DMS53 (cell line): ENCODE measurements at regions not wholly inside any gene's neighbourhood (a gene's known extent, or its start where the extent isn't known, plus 50 kb on each side); places are given as distances from the start of the nearest gene placed in this dataset.
A peak's percentile ranks its signal among the peaks of the same experiment; 100 is the strongest.

ENCODE experiments used
- DNase-seq: peaks from one replicate; lab custom pipeline; 2025; lab: John Stamatoyannopoulos, UW

DNA sequence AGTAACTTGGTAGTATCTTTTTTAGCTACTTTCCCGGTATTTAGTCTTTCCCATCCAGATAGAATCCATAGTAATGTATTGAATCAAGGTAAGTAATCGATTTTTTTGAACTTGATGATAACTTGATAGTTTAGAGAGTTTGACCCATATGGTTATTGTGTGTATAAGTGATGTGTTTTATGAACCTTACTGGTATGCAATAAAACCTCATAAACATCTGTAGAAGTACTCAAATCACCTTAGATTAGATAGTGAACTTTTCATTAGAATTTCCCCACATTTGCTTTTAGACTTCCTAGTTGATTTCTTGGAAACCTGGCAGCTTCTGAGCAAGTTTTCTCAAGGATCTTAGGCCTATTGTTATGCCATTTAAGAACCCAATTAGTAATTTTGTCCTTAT, 80.8 kb upstream of the PDE5A start:
- DNase-seq, result no peak

- DNase-seq, result no peak
Measured at GRCh38 chr4:119707336-119707735, 78.7 kb upstream of the PDE5A start.

DNA sequence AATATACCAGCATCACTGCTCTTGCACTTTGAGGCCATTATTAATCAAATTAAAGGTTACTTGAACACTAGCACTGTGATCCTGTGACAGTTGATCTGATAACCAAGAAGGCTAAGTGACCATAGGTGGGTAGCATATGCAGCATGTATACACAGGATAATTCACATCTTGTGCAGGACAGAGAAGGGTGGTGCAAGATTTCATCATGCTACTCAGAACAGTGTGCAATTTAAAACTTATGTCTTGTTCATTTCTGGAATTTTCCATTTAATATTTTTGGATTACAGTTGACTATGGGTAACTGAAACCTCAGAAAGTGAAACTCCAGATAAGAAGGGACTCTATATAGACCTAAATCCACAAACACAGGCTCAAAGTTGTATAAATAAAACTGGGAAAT, 78.2 kb upstream of the PDE5A start:
- DNase-seq, result no peak

DNA sequence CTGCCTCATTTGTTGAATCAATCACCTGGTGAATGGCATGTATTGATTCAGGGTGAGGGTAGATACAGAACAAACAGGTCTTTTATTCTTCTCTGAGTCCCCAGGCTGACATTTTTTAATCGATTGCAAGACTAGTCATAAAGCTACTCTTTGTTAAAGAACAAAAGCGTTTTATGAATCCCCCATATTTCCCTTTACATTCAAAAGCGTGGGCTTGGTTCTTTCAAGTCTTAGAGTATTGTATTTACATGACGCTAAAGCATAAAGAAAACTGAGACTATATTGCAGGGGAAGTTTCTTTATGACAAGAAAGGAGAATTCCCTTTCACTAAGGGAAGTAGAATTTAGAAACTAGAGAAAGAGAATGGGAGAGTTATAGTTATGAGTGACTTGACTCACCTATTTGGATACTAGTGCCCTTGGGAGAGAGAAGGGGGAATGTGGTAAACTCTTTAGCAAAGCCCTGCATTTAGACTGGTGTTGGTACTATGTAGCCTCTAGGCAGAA, 69.3 kb upstream of the PDE5A start:
- DNase-seq, result no peak

- no peak for DNase-seq
Measured at GRCh38 chr4:119696963-119697362, 68.4 kb upstream of the PDE5A start.

DNA sequence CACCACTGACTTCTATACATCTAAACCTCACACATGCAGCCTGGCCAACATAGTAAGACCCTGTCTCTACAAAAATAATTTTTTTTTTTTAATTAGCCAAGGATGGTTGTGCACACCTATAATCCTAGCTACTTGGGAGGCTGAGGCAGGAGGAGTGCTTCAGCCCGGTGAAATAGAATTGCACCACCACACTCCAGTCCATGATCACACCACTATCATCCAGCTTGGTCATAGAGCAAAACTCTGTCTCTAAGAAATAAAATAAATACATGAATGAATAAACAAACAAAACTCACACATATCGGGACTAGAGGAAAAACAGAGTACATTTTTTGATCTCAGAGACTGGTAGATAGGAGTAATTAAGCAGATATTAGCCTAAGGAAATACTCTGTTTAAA, 66.6 kb upstream of the PDE5A start:
- no peak for DNase-seq

- DNase-seq, result no peak
Measured at GRCh38 chr4:119693126-119693525, 64.5 kb upstream of the PDE5A start.

DNA sequence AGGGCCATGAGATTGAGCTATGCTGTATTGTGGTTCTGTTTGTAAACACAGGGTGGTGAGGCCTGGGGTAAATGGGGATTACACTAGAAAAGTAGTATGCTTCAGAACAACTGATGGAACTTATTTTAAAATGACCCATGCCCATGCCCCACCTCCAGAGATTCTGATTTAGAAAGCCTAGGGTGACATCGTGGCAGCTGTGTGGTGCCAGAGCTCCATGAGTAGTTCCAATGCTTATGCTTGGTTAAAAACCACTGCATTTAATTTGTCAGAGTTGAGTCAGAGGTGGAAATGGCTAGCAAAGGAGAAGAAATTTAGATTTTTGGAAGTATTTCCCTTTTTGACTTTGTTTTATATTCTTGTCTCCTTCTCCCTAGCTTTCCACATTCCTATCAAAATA, 63.4 kb upstream of the PDE5A start:
- DNase-seq, result no peak

DNA sequence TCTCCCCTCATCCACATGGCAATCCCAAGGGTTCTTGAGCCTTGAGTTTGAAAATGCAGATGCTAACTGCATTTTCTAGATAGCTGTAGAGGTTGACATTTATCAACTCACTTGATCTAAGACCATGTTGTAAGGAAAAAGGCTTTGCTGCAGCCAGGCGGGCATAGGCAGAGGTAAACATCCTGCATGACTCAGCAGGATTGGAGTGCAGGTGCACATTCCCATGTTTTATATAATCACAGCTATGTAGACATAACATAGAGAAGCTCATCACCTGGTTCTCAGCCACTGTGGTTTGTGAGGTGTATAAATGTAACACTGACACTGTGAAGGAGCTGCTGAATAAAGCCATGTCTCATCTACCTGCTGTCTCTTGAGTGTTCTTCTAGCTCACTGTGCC, 62.3 kb upstream of the PDE5A start:
- peak; percentile 84 for DNase-seq

- DNase-seq, result no peak
Measured at GRCh38 chr4:119688446-119688845, 59.8 kb upstream of the PDE5A start.

- DNase-seq, result no peak
Measured at GRCh38 chr4:119684463-119684862, 55.9 kb upstream of the PDE5A start.

DNA sequence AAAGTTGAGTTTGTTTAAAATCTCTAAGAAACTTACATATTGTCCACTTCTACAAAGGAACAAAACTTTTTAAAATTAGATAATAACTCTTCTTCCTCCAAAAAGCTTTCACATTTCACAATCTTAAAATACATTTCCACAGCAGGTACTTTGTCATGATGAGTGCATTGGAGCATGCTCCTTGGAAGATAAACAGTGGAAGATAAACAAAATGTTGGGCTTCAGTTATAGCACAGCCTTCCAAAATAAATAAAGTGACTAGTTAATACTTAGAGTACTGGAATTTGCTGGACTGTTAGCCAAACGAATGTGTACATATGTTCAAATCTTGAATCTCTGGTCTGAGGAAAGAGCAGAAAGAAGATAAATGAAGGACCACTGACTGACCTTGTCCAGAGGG, 54.9 kb upstream of the PDE5A start:
- no peak for DNase-seq

DNA sequence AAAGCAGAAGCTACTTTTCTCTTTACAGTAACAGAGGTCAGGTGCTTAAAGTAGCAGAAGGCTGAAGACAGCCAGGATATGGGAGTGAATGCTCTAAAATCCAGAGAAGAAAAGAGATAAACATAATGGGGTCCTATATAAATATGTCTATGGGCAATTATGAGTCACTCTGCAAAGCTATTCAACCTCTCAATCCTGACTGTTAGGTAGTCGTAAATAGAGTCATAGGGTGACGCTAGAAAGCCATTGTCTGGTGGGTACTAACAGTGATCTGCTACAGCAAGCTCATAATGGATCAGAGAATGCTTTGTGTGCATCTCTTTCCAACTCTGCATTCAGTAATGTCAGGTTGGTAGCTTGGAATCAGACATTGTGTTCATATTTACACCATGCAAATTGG, 53.5 kb upstream of the PDE5A start:
- peak; percentile 65 for DNase-seq

DNA sequence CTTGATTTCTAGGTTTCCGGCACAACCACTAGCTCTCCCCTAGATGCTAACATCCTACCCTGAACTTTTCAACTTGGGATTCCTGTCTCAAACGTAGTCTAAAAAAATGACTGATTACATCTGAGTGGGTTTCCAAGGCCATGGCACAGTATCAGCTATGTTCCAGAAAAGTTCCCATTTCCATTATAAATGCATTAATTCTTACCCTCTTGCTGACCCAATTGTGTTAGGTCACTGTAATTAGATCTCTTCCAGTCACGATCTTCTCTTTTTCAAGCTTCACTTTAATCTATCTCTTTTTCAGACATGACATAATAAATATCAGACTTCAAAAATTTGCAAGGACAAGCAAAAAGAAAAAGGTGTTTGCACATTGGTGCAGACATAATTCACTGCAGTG, 50.6 kb upstream of the PDE5A start:
- DNase-seq, result no peak

DNA sequence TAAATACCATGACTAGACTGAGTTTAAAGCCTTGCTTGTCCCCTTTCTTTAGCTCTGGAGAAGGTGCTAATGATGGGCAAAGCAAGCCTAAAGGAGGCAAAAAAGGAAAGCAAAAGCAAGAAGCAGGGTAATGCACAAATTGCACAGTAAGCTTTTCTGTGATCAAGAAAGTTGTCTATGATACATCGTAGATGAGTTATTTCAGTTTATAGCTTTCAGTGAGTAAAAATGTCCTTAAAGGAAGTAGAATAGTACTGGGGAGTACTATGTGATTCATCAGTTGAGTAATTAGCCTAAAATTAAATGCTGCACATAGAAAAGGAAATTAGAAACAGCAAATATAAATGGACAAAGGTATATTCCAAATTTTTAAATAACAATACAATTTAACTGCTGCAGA, 50.2 kb upstream of the PDE5A start:
- DNase-seq, result no peak
